Activated B cell treated with CpG ODN at 0.5 μM for 24 hours (primary cell): ENCODE measurements at regions not wholly inside any gene's neighbourhood (a gene's known extent, or its start where the extent isn't known, plus 50 kb on each side); places are given as distances from the start of the nearest gene placed in this dataset.

Source experiments
- ATAC-seq: fragments of 200-7000 bp; cut with Tn5 transposase; one replicate; pipeline ENCODE4 v1.10.0; 2021; ENCODE audit warnings: low read depth, mild to moderate bottlenecking, moderate library complexity
- CTCF ChIA-PET: fragments of 350-600 bp; sonication (Branson Sonifier 250); formaldehyde crosslinking; loops from one replicate; lab custom pipeline; 2021; ENCODE audit warnings: antibody characterized with exemption; lab: Charles Lee
- POLR2A ChIA-PET: fragments of 350-600 bp; sonication (Branson Sonifier 250); formaldehyde crosslinking; loops from one replicate; lab custom pipeline; 2021; ENCODE audit warnings: antibody characterized with exemption; lab: Charles Lee
- DNase-seq: peaks from one replicate; pipeline ENCODE4 v3.0.0; 2022
- H3K27ac Mint-ChIP-seq: one replicate; pipeline ENCODE4 v1.8.0; 2020; ENCODE audit warnings: mixed read lengths
- H3K27me3 Mint-ChIP-seq: one replicate; pipeline ENCODE4 v1.8.0; 2021; ENCODE audit warnings: mixed read lengths
- H3K36me3 Mint-ChIP-seq: one replicate; pipeline ENCODE4 v1.8.0; 2021; ENCODE audit warnings: low read depth, mixed read lengths
- H3K4me1 Mint-ChIP-seq: one replicate; pipeline ENCODE4 v1.8.0; 2021; ENCODE audit warnings: mixed read lengths
- H3K4me3 Mint-ChIP-seq: one replicate; pipeline ENCODE4 v1.8.0; 2020; ENCODE audit warnings: mild to moderate bottlenecking, mixed read lengths
- H3K9me3 Mint-ChIP-seq: one replicate; pipeline ENCODE4 v1.8.0; 2020; ENCODE audit warnings: mixed read lengths
- CTCF ChIP-seq: fragments of 200-600 bp; IDR thresholded peaks from one replicate; pipeline ENCODE4 v1.8.0; 2022; ENCODE audit warnings: antibody characterized with exemption, mild to moderate bottlenecking
- intact Hi-C: fragments of 100-400 bp; cut with micrococcal nuclease; formaldehyde crosslinking; loops from one replicate; pipeline ENCODE4 v1.15.1; 2024

GRCh38 chr20:52364405-52364804 lies 172.8 kb upstream of the ZFP64 start:
- ATAC-seq (no peak), DNase-seq (no peak)
- Mint-ChIP-seq H3K27ac (no peak overlapping the region), H3K27me3 (peaks cover 15% of the 10 kb centered on the region), H3K9me3 (no peaks in the 10 kb centered on the region), H3K4me1 (no peaks in the 10 kb centered on the region), H3K4me3 (no peak overlapping the region), H3K36me3 (no peaks in the 10 kb centered on the region)
- CTCF ChIA-PET, result no interaction called here
- TF ChIP-seq CTCF, result no peak
- intact Hi-C loops, result no loop called here
- POLR2A ChIA-PET, result no interaction called here

GRCh38 chr20:52361650-52362049 lies 170.1 kb upstream of the ZFP64 start:
- TF ChIP-seq CTCF, result no peak

GRCh38 chr20:52349806-52350205 lies 158.2 kb upstream of the ZFP64 start:
- H3K9me3 Mint-ChIP-seq, result no peaks in the 10 kb centered on the region
- intact Hi-C loops, result no loop called here
- no peak for TF ChIP-seq CTCF
- peaks cover 2% of the 10 kb centered on the region for H3K27me3 Mint-ChIP-seq
- CTCF ChIA-PET, result no interaction called here
- DNase-seq (no peak), ATAC-seq (no peak)
- H3K27ac Mint-ChIP-seq, result no peak overlapping the region
- POLR2A ChIA-PET, result no interaction called here
- H3K4me1 Mint-ChIP-seq, result no peaks in the 10 kb centered on the region
- H3K36me3 Mint-ChIP-seq, result no peaks in the 10 kb centered on the region
- H3K4me3 Mint-ChIP-seq, result no peak overlapping the region

More at GRCh38 chr20:52361650-52362049, 170.1 kb upstream of the ZFP64 start:
- ATAC-seq (no peak), DNase-seq (no peak)
- Mint-ChIP-seq H3K9me3 (no peaks in the 10 kb centered on the region), H3K27me3 (peaks cover 15% of the 10 kb centered on the region), H3K36me3 (no peaks in the 10 kb centered on the region), H3K4me1 (no peaks in the 10 kb centered on the region), H3K4me3 (no peak overlapping the region), H3K27ac (no peak overlapping the region)
- POLR2A ChIA-PET, result no interaction called here
- intact Hi-C loops, result no loop called here
- CTCF ChIA-PET, result no interaction called here

- no peaks in the 10 kb centered on the region for H3K4me1 Mint-ChIP-seq
- POLR2A ChIA-PET, result no interaction called here
- no peak overlapping the region for H3K27ac Mint-ChIP-seq
These were observed 156.9 kb upstream of the ZFP64 start for GRCh38 chr20:52348434-52348833.

GRCh38 chr20:52346797-52347196 lies 155.2 kb upstream of the ZFP64 start:
- Mint-ChIP-seq H3K4me1 (no peaks in the 10 kb centered on the region), H3K27me3 (peaks cover 11% of the 10 kb centered on the region), H3K27ac (no peak overlapping the region), H3K9me3 (no peaks in the 10 kb centered on the region), H3K4me3 (no peak overlapping the region), H3K36me3 (no peaks in the 10 kb centered on the region)
- intact Hi-C loops, result no loop called here
- no peak for TF ChIP-seq CTCF
- DNase-seq, result no peak
- CTCF ChIA-PET, result interaction anchor here (0.6 kb wide), 1 partner anchor 1900 kb away, joined by 4 read pairs; no protein-coding TSS in a partner anchor
- POLR2A ChIA-PET, result no interaction called here
- ATAC-seq, result no peak

More at GRCh38 chr20:52348434-52348833, 156.9 kb upstream of the ZFP64 start:
- no peaks in the 10 kb centered on the region for H3K9me3 Mint-ChIP-seq
- peaks cover 11% of the 10 kb centered on the region for H3K27me3 Mint-ChIP-seq
- DNase-seq (no peak), ATAC-seq (no peak)
- no peak for TF ChIP-seq CTCF
- no peak overlapping the region for H3K4me3 Mint-ChIP-seq
- no peaks in the 10 kb centered on the region for H3K36me3 Mint-ChIP-seq
- intact Hi-C loops, result no loop called here
- CTCF ChIA-PET, result no interaction called here
